ENCODE measurements at regions not wholly inside any gene's neighbourhood (a gene's known extent, or its start where the extent isn't known, plus 50 kb on each side); places are given as distances from the start of the nearest gene placed in this dataset.

GRCh38 chr4:180973894-180974293, 1269.3 kb upstream of the TENM3 start:
- no peak for TF ChIP-seq POLR2A (IDR thresholded peaks at IDR 0.05; ENCODE audit: low read length)
- no peak for TF ChIP-seq GATA1 (IDR thresholded peaks at IDR 0.05; ENCODE audit: low read depth, low read length)

Measured in erythroblast (primary cell).